HepG2 (cell line): ENCODE measurements at regions not wholly inside any gene's neighbourhood (a gene's known extent, or its start where the extent isn't known, plus 50 kb on each side); places are given as distances from the start of the nearest gene placed in this dataset.

Experiments
- ATAC-seq: fragments of 200-7000 bp; cut with Tn5 transposase; 3 replicates; pipeline ENCODE4 v1.9.1; 2020; ENCODE audit warnings: mild to moderate bottlenecking, moderate library complexity
- BruUV-seq: library from RNA; stranded (reverse); fragments of 400-500 nt; replicated peaks from 2 replicates; lab custom pipeline; 2021; lab: Mats Ljungman, UMichigan
- CTCF ChIA-PET: fragments of 300-600 bp; formaldehyde crosslinking; extraction: SDS; loops from one replicate; lab custom pipeline; 2021; ENCODE audit warnings: low total read pairs, inconsistent platforms, low intra/inter-chr PET ratio; lab: Yijun Ruan, JAX
- POLR2A ChIA-PET: fragments of 350-600 bp; sonication (Branson Sonifier 250); formaldehyde crosslinking; loops from one replicate; lab custom pipeline; 2020; ENCODE audit warnings: antibody characterized with exemption, inconsistent platforms; lab: Yijun Ruan, JAX
- DNase-seq: peaks from one replicate; pipeline ENCODE4 v3.0.0-alpha.2; 2015; ENCODE audit warnings: low spot score
- FAIRE-seq: peaks from 3 replicates; lab custom pipeline; 2011; peaks lifted over from hg19 to GRCh38; lab: Jason Lieb, UNC
- H2AFZ ChIP-seq: one replicate; pipeline ENCODE4 v1.6.1; 2011; ENCODE audit warnings: low read length, inconsistent platforms
- H3K27ac ChIP-seq: fragments of 300-600 bp; 3 replicates; pipeline ENCODE4 v1.8.0; 2011; ENCODE audit warnings: mixed run types, mild to moderate bottlenecking, mixed read lengths, low read length, inconsistent platforms; ENCODE audit not compliant: insufficient read depth; ENCODE audit errors: extremely low read length
- H3K27me3 ChIP-seq, 2 experiments: fragments of 200-600 bp in 1 of 2; 2 replicates in 1 of 2; 3 replicates in 1 of 2; pipeline versions ENCODE4 v1.6.0 to v1.8.0; 2011; ENCODE audit warnings: low read length in 2 of 2, mild to moderate bottlenecking in 2 of 2, moderate library complexity in 2 of 2, inconsistent platforms in 1 of 2; ENCODE audit not compliant: insufficient read depth in 2 of 2, control insufficient read depth in 1 of 2
- H3K36me3 ChIP-seq, 2 experiments: fragments of 200-600 bp in 1 of 2; replicated peaks in 1 of 2; 2 replicates in 1 of 2; 3 replicates in 1 of 2; pipeline versions ENCODE4 v1.5.1 to v1.8.0; 2011; ENCODE audit warnings: low read length in 2 of 2, inconsistent platforms in 1 of 2; ENCODE audit not compliant: insufficient read depth in 2 of 2, control insufficient read depth in 1 of 2
- H3K4me1 ChIP-seq: 2 replicates; pipeline ENCODE4 v1.5.1; 2012; ENCODE audit warnings: low read length, inconsistent platforms; ENCODE audit not compliant: insufficient read depth
- H3K4me2 ChIP-seq: 2 replicates; pipeline ENCODE4 v1.6.0; 2011; ENCODE audit warnings: low read depth, low read length, inconsistent platforms
- H3K4me3 ChIP-seq, 3 experiments: fragments of 200-600 bp in 1 of 3; sonication (generic), shearing (Covaris generic) in 1 of 3; replicated peaks in 1 of 3; 2 replicates each; pipeline ENCODE4 v1.5.1; 2011 to 2016; ENCODE audit warnings: low read length in 3 of 3, inconsistent platforms in 2 of 3, low read depth in 2 of 3, mild to moderate bottlenecking in 2 of 3, control low read depth in 1 of 3, mixed read lengths in 1 of 3; ENCODE audit not compliant: insufficient read depth in 1 of 3
- H3K79me2 ChIP-seq: one replicate; pipeline ENCODE4 v1.6.1; 2011; ENCODE audit warnings: low read length, inconsistent platforms; ENCODE audit not compliant: insufficient read depth
- H3K9ac ChIP-seq: 2 replicates; pipeline ENCODE4 v1.6.0; 2011; ENCODE audit warnings: mild to moderate bottlenecking, low read depth, low read length, inconsistent platforms; ENCODE audit not compliant: insufficient read depth
- H3K9me3 ChIP-seq: 2 replicates; pipeline ENCODE4 v1.5.1; 2012; ENCODE audit warnings: mild to moderate bottlenecking, low read length
- H4K20me1 ChIP-seq: 2 replicates; pipeline ENCODE4 v1.6.0; 2011; ENCODE audit warnings: inconsistent platforms, mild to moderate bottlenecking, low read length, moderate library complexity; ENCODE audit not compliant: insufficient read depth
- SKIL ChIP-seq: sonication (generic); formaldehyde crosslinking; IDR thresholded peaks from 2 replicates; pipeline ENCODE4 v1.8.0; 2022; ENCODE audit warnings: missing genetic modification reagents, mild to moderate bottlenecking, moderate library complexity, borderline replicate concordance
- TBP ChIP-seq: sonication (generic); formaldehyde crosslinking; IDR thresholded peaks from 2 replicates; pipeline ENCODE4 v1.5.0; 2020; ENCODE audit warnings: missing genetic modification reagents
- ZNF33A ChIP-seq: sonication (generic); formaldehyde crosslinking; IDR thresholded peaks from 2 replicates; pipeline ENCODE4 v1.5.1; 2020; ENCODE audit warnings: missing genetic modification reagents, mild to moderate bottlenecking, moderate library complexity, borderline replicate concordance
- ZSCAN12 ChIP-seq: sonication (generic); formaldehyde crosslinking; IDR thresholded peaks from 2 replicates; pipeline ENCODE4 v1.9.0; 2021; ENCODE audit warnings: mild to moderate bottlenecking, missing genetic modification reagents
- WGBS: methylation state at CpG from one replicate; pipeline ENCODE4 v1.1.6; 2017; ENCODE audit warnings: low lambda C conversion rate; 5-methylcytosine and 5-hydroxymethylcytosine counted together
- in situ Hi-C: cut with HindIII; loops from 2 replicates; pipeline ENCODE4 v1.10.0; 2017; ENCODE audit warnings: low pct_unique_long_range_greater_than_20kb; ENCODE audit not compliant: extremely low pct_ligation_motif_present
- intact Hi-C: fragments of 100-400 bp; cut with micrococcal nuclease; formaldehyde crosslinking; loops from one replicate; pipeline ENCODE4 v1.10.0; 2022; ENCODE audit not compliant: unreplicated experiment
- TF ChIP-seq, protein P1 (sequence below): sonication (generic); formaldehyde crosslinking; IDR thresholded peaks from 2 replicates; pipeline ENCODE4 v1.9.0; 2021; ENCODE audit warnings: missing genetic modification reagents, mild to moderate bottlenecking, borderline replicate concordance

GRCh38 chr2:59395119-59395518 lies 1154.0 kb upstream of the FANCL start (continued):
- no peak for TF ChIP-seq ZSCAN12 (CRISPR knock-in tag)
- no peak for TF ChIP-seq ZNF33A (CRISPR knock-in tag)

- Histone ChIP-seq H3K27me3 (no peaks in the 10 kb centered on the region), H3K36me3 (no peaks in the 10 kb centered on the region), H3K79me2 (no peaks in the 10 kb centered on the region), H3K9me3 (peaks cover 14% of the 10 kb centered on the region; the same call in 1 of the 2 replicates), H3K4me1 (no peaks in the 10 kb centered on the region), H4K20me1 (no peaks in the 10 kb centered on the region), H3K4me2 (no peak overlapping the region), H3K9ac (no peak overlapping the region), H2AFZ (no peak overlapping the region), H3K4me3 (no peak overlapping the region), H3K27ac (no peak overlapping the region)
- in situ Hi-C loops (no loop called here), intact Hi-C loops (no loop called here)
- DNase-seq (no peak), FAIRE-seq (no peak), ATAC-seq (no peak)
- ChIA-PET CTCF (no interaction called here), POLR2A (no interaction called here)
- BruUV-seq, result no TSS peak
- WGBS, result 4% methylated on average over 2 of the region's 2 CpGs
- TF ChIP-seq TBP (CRISPR knock-in tag), result no peak
- TF ChIP-seq, protein P1, sequence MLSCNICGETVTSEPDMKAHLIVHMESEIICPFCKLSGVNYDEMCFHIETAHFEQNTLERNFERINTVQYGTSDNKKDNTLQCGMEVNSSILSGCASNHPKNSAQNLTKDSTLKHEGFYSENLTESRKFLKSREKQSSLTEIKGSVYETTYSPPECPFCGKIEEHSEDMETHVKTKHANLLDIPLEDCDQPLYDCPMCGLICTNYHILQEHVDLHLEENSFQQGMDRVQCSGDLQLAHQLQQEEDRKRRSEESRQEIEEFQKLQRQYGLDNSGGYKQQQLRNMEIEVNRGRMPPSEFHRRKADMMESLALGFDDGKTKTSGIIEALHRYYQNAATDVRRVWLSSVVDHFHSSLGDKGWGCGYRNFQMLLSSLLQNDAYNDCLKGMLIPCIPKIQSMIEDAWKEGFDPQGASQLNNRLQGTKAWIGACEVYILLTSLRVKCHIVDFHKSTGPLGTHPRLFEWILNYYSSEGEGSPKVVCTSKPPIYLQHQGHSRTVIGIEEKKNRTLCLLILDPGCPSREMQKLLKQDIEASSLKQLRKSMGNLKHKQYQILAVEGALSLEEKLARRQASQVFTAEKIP (CRISPR knock-in tag), result no peak
- no peak for TF ChIP-seq SKIL (CRISPR knock-in tag)
Measured at GRCh38 chr2:59391896-59392295, 1150.8 kb upstream of the FANCL start.
